GM18520 (cell line): ENCODE measurements at regions not wholly inside any gene's neighbourhood (a gene's known extent, or its start where the extent isn't known, plus 50 kb on each side); places are given as distances from the start of the nearest gene placed in this dataset.

ENCODE experiments used
- ATAC-seq: cut with Tn5 transposase; IDR thresholded peaks from one replicate; pipeline ENCODE4 v1.9.1; 2021; ENCODE audit not compliant: unreplicated experiment

DNA sequence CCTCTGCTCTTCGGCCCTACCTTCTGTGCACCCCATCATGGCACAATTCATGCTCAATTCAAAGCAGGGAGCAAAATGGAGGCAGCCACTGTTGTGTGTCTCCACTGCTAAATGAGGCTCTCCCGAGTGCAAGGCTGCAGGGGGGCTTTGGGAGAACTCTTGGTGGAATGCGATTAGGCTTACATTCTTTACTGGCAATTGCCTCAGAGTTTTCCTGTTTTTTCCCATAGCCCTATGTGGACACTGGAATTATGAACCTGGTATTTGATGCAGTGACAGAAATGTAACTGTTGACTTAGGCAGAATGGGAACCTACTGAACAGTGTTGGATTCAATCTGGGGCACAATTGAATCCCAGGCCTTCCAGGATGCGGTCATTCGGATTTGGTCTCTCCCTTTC lies 187.9 kb upstream of the GMDS start:
- ATAC-seq = no peak

DNA sequence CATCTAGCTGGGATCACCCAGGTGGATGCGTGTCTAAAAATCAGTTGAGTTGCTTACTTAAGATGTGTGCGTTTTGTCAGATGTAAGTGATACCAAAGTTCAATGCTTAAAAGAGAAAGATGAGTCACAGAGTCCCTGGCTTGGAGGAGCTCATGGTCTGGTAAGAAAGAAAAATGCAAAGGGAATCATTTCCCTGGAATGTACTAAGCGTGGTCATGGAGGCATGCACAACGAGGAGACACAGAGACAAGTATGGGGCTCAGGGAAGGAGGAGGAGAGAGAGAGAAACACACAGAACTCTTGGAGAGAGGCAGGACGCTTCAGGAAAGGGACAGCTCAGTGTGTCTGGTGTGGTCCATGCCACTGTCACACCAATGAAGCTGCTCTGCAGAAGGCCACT lies 186.9 kb upstream of the GMDS start:
- ATAC-seq = no peak

DNA sequence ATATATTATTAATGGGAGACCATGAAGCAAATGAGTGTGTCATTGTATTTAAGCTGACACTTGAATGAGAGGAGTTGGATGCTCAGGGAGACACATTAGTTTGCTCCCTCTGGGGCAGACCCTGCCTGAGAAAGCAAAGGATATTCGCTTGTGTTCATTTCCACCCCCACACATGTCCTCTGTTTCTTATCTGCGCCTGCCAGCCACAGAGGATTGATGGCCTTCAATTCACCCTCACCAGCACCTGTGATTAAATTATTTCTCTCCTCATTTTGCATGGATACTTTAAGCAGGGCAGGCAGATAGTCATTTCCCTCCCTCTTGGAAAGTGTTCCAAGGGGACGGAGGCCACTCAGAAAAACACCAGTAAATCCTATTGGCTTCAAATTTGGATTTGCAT lies 185.2 kb upstream of the GMDS start:
- no peak for ATAC-seq

DNA sequence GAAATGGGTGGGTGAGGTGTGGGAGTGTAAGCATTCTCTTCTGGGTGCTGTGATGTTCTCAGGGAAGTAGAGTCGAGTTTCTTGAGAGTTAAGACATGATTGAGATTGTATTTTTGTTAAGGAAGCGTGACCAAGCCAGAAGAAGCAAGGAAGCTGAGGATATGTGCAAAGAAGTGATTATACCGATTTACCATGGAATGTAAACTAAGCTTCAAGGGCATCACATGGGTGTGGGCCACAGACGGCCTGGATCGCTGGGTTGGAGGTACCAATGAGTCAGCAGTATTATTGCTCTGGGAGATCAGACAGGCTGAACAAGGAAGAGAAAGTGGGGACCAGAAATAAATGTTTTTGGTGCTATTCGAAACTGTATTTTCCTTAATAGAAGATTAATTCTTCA lies 184.1 kb upstream of the GMDS start:
- ATAC-seq = no peak

DNA sequence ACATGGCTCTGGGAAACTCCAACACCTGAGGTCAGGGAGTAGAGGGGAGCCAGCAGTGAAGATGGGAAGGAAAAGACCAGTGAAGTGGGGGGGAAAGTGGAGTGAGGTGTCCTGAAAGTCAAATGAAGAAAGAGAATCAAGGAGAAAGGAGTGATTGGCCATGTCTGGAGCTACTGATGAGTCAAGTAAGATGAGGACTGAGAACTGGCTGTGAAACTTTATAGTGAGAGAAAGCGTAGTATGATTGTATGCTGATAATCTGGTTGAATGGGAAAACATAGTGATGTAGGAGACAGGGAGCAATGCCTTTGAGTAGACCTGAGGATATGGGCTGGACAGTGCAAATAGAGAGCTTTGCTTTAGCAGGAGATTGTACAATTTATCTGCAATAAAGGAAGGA lies 183.6 kb upstream of the GMDS start:
- ATAC-seq = no peak

DNA sequence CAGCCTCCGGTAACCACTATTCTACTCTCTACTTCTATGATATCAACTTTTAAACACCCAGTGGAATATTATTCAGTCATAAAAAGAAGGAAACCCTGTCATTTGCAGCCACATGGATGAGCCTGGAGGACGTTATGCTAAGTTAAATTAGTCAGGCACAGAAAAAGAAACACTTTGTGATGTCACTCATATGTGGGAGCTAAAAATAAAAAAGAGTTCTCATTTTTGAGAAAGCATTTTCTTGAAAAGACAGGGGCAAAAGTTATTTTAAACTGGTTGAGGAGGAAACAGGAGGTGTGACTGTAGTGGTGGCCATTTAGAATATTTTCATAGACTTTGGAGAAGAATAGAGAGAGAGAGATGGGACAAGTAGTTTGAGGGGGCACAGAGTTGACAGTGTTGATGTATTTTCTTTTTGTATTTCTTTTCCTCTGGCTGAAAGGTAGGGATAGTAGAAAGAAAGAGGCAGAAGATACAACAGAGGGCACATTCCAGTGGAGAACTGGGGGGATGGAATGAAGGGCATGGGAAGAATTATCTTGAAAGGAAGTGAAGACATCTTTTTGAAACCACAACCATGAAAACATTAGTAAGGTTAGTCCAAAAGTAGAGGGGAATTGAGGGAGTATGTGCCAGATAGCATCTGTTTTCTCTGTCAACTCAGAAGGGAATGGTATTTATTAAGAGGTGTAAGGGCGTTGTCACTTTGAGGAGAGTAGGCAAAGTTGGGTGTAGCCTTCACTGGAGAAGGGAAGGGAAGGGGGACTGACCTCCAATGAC lies 181.3 kb upstream of the GMDS start:
- ATAC-seq = no peak

DNA sequence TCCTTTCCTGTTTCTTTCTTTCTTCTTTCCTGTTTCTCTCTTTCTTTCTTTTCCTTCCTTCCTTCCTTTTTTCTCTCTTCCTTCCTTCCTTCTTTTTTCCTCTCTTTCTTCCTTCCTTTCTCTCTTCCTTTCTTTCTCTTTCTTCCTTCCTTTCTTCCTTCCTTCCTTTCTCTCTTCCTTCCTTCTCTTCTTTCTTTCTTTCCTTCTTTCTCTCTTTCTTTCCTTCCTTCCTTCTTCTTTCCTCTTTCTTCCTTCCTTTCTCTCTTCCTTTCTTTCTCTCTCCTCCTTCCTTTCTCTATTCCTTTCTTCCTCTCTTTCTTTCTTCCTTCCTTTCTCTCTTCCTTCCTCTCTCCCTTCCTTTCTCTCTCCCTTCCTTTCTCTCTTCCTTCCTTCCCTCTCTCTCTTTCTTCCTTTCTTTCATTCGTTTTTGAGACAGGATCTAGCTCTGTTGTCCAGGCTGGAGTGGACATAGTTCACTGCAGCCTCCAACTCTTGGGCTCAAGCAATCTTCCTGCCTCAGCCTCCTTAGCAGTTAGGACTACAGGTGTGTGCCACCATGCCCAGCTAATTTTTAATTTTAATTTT lies 170.8 kb upstream of the GMDS start:
- no peak for ATAC-seq

DNA sequence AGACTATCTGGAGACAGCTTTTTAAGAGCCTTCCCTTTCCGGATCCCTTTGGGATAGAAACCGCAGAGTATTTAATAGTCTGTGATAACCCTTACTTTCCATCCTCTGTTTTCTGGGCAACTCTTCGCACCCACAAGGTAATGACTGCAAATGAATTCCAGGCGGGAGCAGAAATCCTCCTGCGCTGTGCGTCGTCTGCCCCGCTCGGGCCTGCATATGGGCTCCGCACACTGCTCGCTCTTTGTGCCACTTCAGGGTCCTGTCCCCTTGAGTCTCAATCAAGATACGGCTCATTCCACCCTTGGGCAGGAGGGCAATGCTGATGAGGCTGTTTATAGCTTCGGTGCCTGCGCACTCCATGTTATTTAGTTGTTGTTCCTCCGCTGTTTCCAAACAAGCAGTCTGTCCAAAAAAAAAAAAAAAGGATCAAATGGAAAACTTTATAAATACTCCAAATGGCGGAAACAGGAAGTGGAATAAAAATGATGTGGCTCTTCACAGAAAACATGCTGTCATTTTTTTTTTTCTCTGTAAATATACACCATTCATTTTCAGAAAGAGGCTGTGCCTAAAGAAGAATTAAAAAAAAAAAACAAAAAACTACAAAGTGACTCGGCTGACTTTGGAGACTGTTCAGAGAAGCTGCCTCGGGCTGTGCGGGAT lies 169.6 kb upstream of the GMDS start:
- ATAC-seq = no peak

DNA sequence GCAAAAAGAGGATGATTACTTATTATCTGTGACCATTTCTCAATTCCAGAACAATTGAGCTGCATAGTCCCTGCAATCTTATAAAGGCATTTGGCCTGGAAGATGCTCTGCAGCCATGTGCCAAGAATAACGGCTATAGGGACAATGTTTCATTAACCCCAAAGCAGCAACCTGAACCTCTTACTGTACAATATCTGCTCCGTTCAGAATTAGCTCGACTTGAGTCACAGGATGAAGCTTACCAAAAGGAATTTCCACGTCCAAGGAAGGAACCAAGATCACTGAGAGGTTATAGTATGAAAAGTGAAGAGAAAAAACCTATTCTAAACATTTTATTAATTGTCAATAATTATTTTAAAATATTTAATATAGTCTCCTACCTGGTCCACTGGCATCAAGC lies 167.3 kb upstream of the GMDS start:
- no peak for ATAC-seq

DNA sequence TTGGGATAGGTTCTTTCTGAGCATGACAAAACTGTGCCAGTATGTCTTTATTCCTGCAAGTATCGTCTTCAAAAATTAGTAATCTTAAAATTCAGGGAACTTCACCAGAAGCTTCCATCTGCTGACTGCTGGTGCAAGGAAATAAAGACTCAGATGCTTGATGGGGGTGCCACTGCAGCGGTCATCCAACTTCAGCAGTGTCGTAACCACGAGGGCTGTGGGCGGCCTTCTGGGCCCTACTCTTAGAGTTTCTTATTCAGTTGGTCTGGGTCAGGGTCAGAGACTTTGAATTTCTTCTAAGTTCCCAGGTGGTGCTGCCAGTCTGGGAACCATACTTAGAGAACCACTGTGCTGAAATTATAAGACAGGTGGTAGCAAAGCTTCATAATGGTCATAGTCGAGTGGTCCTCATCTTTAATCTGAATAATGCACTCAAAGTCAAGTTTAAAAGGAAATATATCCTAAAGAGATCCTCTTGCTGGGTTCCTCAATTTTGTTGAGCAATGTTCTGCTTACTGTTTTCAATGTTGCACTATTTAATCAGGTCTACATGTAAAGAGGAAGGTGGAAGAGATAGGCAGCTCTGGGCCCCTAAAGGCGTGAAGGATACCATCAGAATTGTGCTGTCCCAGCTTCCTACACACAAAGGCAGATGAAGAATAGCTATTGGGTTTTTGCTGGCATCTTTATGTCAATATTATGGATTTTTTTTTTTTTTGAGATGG lies 165.4 kb upstream of the GMDS start:
- no peak for ATAC-seq

DNA sequence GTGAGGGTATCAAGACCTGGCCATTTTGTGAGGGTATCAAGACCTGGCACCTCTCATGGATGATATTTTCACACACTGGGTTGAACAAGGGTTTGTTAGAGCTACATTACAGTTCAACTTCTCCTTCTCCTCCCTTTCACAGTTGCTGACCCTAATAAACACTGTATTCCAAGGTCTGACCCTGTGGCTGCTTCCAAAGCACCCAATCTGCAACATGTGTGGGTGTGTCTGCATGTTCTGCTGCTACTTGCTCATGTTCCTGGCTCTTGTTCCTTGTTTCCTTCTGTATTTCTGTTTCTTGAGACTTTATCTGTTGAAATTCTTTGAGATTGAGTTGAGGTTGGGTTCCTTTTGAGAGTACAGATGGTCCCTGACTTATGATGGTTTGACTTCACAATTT lies 162.1 kb upstream of the GMDS start:
- no peak for ATAC-seq

DNA sequence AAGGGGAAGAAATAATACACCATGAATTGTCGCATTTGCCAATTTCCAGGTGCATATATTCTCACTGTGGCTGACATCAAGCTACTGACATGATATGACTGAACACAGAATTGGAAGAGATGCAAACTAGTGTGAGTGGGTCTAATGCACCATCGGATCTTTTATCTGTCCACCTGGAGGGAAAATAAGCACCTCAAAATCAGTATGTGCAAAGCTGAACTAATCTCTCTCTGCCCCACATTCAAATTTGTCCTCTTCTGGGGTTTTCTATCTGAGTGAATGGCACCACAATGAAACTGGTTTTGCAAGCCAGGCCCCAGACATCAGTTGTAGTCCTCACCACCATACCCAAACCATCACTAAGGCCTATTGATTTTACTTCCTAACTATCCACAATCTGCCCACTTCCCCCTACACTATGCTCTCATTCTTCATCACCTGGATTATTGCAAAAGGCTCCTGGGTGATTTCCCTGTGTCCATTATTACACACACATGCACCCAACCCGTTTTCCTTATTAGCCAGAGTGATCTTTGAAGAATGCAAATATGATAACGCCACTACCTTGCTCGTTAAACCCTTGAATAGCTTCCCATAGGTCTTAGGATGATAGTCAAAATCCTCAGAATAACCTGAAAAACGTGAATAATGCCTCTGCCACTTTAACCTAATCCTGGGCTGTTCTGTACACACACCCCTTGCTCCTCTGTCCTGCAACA lies 159.0 kb upstream of the GMDS start:
- ATAC-seq = no peak

DNA sequence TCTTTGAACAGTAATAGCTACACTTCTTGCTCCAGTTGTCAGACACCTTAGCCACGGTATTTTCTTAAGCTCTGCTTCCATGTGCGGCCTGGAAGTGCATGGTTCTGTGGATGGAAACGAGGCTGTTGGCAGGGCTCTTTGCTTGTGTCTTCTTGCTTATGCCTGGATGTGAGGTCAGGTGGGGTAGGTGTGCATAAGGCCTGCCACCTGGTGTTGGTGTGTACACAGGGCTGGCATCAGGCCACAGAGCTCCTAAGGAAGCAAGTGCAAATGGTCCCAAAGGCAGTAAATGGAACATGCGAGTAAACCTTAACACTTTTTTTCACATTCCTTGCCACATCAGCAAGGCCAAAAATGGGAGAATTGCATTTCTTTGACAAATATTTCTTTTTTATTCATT lies 158.1 kb upstream of the GMDS start:
- no peak for ATAC-seq

DNA sequence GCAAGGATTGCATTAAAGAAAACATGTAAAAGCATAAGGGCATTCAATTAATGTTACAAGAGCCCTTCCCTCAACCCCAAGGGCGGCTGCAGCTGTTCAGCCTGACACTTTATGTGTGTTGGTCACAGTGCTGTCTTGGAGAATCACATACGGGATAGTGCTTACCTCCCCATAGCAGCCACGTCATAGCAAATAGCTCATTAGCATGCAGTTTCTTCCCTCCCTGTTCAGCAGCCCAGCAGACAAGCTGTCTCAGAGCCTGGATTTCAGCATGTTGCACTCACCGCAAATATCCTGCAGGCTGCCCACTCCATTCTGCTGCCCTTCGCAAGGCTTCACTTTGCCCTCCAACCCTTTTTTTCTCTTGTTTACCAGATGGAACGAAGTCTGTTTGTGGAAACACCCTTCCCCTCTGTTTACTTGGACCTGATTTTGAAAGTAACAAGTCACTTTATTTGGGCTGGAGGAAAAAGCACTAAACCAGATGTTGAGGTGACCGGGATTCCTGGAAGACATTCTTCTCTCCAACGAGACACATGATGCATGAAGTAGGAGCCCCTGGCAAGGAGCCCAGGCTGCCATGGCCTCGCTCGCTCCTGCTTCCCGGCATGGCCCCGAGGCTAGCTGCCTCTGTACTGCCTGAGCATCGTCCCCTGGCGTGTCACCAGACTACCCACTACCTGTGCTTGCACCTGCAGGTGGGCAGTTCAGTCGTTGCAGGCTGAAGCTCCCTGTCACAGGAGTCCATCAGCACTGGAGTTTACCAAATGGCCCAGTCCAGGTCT lies 151.6 kb upstream of the GMDS start:
- no peak for ATAC-seq

DNA sequence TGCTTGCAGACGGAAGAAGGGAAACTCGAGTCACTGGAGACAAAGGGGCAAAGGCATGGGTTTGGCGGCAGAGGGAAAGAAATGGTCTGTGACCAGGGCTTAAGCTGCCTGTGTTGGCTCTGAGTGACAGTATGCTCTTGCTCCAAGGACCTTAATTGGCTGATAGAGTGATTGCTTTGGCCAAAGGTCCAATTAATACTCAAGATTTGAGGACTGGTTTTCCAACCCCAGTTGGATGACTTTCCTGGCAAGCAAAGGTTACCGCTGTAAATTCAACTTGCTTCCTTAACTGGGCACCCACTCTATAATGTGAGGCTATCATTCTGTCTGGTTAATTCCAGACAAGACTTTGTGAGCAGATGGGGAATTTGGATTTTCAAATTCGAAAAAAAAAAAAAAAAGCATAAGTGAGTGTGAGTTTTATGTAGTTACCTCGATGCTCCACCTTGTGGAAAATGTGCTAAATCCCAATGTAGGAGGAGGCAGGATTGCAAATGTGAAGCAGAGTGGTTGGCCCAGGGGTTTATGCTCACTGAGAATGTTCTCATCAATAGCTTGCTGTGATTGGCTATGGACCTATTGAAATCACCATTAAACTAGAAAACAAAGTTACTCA lies 150.7 kb upstream of the GMDS start:
- no peak for ATAC-seq

DNA sequence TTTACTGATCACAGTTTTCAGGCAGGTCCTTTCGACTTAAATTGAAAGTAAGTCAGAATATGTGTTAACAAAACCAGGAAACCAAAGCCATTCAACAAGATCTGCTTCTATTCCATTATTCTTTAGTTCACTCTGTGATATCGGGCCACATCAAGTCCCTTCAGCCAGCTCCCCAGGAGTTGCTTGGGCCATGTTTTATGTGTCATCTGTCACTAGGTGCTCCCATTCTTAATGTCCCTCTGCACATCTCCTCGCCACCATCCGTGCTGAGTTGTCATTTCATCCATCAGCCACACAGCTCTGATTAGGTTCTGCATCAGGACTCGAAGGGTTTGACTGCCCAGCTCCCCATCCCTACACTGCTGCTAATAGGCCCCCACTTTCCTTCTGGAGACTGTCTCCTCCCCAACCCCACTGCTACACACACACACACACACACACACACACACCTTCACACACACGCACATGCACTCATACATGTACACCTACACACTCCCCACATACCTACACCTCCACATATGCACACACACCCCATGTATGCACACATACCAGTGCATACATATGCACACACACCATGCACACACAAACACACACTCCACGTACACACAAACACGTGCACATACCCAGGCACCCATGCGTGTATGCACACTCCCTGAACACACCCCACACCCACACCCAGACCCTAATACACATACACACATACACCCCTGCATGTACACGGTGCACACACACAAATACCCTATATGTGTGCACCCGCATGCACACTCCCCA lies 143.3 kb upstream of the GMDS start:
- ATAC-seq = no peak

DNA sequence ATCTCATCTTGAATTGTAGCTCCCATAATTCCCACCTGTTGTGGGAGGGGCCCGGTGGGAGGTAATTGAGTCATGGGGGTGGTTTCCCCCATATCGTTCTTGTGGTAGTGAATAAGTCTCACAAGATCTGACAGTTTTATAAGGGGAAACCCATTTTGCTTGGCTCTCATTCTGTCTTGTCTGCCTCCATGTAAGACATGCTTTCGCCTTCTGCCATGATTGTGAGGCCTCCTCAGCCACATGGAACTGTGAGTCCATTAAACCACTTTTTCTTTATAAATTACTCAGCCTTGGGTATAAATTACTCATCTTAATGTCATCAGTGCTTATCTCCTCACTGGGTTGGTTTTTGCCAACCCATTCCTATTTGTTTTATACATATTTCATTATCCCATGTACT lies 142.0 kb upstream of the GMDS start:
- no peak for ATAC-seq

DNA sequence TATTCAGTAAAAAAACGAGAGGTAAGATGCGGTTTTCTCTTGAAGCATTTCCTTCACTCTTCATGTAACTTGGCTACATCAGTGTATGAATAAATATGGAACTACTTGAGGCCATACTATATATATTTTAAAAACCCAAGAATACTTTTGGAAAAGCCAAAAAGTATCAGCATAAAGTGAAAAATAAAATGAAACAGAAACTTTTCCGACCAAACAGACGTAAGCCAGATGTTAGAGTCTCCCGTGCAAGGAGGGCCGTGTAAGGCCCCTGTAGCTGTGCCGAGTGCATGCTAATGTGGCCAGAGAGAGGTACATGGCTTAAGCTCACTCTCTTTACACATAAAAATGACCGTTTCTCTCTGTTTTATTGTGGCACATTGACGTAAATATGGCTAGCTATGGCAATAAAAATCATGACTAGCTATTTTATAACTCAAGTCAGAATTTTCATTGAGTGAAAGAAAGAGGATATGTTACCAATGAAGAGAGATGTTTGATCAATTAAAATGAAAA lies 140.1 kb upstream of the GMDS start:
- no peak for ATAC-seq

DNA sequence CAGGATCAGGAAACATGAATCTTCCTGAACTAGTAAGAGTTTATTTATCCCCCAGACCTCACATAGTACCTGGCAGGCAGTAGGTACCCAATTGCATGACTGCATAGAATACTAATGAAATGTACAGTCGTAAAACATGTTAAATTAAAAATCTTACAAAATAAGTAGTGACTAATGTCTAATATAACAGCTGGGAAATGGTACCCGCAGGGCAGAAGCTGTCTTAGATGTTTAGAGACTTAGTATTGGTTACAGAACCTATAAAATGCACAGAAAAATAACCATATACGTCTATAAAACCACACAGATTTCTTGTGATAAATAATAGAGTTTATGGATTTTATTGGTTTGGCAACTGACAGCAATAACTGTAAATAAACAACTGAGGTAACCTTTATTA lies 139.1 kb upstream of the GMDS start:
- ATAC-seq = no peak
